CD1c-positive myeloid dendritic cell (primary cell): ENCODE measurements at regions not wholly inside any gene's neighbourhood (a gene's known extent, or its start where the extent isn't known, plus 50 kb on each side); places are given as distances from the start of the nearest gene placed in this dataset.

Experiments
- DNase-seq: peaks from one replicate; pipeline ENCODE4 v3.0.0-alpha.2; 2016; ENCODE audit errors: extremely low spot score

GRCh38 chr3:124177071-124177470, 185.1 kb upstream of the ROPN1 start:
- no peak for DNase-seq

DNA sequence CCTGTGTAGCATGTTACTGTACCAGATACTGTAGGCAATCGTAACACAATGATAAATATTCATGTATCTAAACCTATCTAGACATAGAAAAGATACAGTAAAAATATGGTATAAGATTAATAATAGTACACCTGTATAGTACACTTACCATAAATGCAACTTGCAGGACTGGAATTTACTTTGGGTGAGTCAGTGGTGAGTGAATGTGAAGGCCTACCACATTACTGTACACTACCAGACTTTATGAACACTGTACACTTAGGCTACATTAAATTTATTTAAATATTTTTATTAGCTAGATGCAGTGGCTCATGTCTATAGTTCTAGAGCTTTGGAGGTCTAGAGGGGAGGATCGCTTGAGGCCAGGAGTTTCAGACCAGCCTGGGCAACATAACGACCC, 186.6 kb upstream of the ROPN1 start:
- DNase-seq, result no peak

DNA sequence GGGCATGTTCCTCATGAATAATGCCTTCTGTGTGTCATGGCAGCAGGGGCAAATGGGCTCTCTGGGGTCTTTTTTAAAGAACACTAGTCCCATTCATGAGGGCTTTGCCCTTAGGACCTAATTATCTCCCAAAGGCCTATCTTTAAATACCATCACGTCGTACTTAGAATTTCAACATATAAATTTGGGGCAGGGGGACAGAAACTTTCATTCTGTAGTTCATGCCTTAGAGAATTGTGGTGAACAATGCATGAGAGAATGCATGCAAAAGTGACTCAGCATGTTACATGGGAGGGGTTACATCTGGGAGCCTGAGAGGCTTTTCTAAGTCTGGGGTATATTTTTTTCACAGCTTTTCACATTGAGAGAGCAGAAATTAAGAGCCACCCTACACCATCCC, 208.5 kb upstream of the ROPN1 start:
- no peak for DNase-seq

DNA sequence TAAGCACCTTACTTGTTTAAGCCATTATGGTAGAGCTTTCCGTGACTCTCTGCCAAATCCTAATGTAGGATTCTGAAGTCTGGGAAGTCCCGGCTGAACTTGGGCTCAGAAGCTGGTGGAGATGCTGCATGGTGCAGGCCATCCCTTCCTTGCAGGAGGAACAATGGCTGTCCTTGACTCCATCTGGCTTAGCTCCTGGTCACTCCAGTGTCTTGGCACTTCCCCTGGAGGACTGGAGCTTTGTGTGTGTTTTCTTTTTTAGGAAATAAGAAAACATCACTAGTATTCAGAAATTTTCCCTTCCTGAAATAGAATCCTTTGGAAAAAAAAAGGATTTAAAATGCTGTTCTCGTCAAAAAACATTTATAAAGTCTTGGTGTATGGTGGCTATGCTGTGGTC, 209.3 kb upstream of the ROPN1 start:
- DNase-seq, result no peak

GRCh38 chr3:124201786-124202185, 209.9 kb upstream of the ROPN1 start:
- DNase-seq, result no peak

DNA sequence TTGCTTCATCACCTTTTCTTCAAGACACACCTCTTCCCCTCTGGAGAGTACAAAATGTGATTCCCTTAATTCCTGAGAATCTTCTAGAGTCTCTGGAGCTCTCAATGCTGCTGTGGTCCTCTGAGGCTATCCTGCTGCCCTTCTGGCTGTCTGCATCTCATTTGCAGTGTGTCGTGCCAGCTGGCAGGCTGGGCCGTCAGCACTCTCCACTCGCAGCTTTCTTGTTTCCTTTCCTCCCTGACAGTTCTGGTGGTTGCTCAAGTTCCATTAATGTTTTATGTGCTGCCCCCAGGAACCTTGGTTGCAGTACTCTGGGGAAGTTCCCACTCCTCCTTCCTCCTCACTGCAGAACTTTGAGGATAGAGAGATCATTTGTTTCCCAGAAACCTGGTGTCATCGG, 210.8 kb upstream of the ROPN1 start:
- DNase-seq, result no peak

- no peak for DNase-seq
These were observed 211.4 kb upstream of the ROPN1 start for GRCh38 chr3:124203292-124203691.

DNA sequence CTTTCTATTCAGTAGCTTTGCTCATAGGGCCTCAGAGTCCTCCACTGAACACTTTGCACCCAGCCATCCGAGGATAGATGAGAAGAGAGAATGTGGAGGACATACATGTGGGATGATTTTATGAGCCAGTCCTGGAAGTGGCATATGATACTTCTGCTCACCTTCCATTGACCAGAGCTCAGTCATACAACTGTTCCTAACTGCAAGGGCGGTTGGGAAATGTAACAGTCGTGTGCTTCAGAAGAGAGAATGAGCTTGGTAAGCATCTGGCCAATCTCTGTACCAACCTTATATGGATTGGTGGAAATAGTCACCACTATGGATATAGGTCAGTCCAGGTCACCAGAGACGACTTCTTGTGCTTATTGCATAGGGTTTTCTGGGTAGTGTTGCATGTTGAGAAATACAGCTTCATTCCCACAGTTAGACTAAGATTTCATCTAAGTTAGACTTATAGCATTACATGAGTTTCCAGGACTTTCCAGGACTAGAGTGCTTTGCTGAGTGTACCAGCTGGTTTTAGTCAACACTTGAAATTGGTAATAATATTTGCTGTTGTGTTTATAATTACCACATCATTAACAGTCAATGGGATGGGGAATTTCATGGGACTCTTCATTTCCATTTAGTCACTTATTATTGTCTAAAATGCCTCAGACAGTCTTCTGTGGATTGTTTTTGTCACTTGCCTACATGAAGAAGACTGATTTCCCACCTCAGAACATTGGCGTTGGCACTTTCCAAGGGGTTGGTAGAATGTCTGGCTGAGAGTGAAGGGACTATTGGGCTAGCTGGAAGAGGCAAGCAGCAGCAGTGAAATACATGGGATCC, 214.5 kb upstream of the ROPN1 start:
- DNase-seq, result no peak

DNA sequence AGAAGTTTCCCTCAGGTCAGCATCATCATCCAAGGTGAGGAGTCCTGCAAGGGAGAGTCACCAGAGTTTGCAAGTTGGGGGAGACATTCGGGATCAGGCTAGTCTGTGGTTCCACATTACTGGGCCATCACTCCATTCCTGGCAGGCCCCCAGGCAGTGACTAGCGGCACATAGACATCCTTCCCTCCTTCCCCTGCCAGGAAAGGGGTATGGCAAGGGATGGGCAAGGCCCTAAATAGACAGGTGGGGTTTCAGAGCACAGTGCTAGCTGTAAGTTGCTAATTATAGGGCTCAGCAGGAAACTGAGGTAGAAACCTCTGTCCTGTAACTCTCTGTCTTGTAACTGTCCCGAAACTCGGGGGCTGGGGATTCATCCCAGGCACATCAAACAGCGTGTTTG, 215.2 kb upstream of the ROPN1 start:
- DNase-seq, result no peak

DNA sequence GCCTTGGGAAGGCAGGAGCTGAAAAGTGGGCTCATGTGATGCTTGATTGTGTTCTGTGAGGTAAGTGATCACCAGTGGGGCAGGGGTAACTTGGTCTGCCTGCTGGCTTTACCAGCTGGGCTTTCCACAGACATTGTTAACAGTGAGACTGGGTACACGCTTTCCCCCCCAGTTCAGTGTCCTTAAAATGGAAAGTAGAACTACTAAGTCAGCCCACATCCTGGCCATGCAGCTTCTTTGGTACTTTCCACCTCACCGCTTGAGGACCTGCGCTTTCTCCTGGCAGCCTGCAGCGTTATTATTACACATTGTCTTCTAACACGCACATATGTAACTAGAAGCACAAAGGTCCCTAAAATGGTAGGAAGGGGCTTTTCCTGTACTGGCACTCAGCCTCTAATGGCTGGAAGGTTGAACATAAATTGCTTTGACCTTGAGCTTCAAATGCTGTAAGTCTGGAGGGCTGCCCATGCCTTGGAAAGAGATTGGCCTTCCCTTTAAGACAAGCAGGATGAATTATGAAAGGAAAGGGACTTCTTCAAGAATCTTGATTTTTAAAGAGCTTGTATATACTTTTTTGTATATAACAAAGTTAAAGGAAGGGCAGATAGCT, 216.1 kb upstream of the ROPN1 start:
- no peak for DNase-seq

DNA sequence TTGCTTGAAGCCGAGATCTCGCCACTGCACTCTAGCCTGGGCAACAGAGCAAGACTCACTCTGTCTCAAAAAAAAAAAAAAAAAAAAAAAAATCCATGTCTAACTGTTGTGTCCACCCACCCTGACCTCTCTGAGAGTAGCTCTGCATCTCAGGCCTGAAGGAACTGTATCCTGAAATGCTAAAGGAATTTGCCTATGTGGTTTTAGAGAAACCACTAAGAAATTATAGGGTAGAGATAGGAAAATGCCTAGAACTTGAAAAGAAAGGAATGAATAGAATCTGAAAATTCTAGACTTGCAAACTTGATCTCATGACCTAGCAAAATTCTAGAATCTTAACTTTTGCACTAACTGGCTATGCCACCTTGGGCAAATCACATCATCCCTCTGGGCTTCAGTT, 217.5 kb upstream of the ROPN1 start:
- DNase-seq, result no peak

DNA sequence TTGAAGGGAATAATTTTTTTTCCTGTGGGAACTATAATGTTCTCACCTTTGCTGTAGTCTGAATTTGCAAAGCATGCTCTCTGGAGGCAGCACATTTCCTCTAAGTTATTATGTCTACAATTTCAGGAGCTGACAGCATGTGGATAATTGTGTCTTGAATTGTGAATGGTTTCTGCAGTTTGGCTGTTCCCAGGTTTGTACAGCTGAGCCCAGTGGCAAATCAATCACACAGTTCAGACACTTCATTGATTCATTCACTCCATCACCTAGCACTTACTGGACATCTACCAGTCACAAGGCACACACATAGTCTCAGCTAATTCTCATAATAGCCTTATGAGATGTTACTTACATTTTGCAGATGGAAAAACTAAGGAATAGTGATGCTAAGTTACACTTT, 219.0 kb upstream of the ROPN1 start:
- no peak for DNase-seq

DNA sequence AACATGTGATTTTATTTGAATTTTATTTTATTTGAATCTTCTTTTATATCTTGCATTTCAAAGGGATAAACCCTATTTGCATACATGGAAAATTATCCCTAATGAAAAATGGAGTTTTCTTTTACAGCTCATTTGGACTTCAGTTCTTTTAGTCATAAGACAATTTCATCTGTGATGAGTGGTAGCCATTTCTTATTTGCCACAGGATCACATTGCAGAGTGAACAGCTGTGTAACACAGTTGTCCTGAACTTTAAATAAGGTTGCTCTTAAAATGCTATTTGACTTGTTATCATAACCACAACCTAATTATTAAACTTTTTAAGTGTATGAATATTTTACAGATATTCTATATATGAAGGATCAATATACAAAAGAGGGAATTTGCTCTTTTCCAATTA, 221.7 kb upstream of the ROPN1 start:
- no peak for DNase-seq

GRCh38 chr3:124217542-124217941, 225.6 kb upstream of the ROPN1 start:
- DNase-seq, result no peak

DNA sequence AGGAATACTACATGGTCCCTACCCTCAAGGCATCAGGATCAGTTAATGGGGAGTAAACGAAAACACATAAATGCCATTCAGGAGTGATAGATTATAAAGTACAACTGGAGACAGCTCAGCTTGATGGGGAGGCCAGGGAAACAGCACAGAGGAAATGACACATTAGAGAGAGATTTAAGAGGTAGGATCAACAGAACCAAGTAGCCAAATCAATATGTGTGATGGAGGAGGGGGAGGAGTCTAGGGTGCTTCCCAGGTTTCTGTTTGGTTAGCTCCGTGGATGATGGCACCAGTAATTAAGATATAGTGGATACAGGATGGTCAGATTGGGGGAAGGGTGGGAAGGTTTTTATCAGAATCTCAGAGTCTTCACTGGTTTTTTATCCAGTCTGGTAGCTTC, 229.5 kb upstream of the ROPN1 start:
- DNase-seq, result no peak

GRCh38 chr3:124223853-124224252, 231.9 kb upstream of the ROPN1 start:
- DNase-seq, result no peak

- no peak for DNase-seq
These were observed 235.3 kb upstream of the ROPN1 start for GRCh38 chr3:124227150-124227630.

DNA sequence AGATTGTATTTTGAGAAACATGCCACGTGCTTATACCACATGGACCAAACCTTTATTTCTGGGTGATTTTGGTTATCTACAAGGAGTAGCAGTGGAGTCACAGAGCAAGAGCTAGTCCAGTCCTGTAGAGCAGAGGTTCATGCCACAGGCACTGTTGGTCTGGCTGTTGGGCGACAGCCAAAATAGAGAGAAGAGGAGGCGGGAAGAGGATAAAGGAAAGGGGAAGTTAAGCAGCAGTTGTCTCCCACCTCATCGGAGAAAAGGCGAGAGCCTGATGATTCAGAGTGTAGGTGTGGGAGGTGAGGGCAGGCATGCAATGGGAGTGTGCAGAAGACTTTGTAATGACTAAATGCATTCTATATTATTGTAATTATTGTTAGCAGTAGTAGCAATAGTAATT, 237.5 kb upstream of the ROPN1 start:
- DNase-seq, result no peak

DNA sequence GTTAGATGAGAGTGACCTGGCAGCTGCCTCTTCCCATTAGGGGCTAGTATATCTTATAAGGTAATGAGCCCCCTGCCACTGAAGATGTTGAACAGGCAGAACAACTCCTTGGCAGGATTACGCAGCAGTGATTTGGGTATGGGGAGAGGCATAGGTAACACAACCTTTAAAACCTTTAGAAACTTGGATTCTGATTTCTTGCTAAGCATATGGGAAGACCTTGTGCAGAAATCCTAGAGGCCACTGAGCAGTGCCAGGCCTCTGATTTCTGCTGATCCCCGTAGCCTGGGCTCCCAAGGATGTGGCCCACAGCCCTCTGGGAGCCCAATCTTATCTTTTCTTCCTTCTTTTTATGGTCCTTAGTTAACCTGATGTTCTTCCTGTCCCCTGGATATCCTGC, 237.9 kb upstream of the ROPN1 start:
- DNase-seq, result no peak

DNA sequence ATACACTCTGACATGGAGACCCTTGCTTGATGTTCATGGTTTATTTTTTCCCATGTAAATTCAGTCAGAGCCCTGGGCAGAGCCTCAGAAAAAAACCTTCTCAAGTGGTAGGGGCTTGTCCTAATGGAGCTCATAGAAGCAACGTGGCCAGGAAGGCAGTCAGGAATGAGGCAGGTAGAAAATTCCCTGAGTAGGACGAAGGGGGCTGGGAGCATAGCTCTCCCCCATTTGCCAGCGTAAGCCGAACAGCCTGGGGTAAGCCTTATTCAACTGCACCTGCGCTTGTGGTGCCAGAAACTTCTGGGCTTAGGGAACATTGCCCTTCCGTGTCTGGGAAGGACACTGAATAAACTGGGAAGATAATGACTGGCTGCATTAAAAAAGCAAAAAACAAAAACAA, 238.5 kb upstream of the ROPN1 start:
- no peak for DNase-seq

DNA sequence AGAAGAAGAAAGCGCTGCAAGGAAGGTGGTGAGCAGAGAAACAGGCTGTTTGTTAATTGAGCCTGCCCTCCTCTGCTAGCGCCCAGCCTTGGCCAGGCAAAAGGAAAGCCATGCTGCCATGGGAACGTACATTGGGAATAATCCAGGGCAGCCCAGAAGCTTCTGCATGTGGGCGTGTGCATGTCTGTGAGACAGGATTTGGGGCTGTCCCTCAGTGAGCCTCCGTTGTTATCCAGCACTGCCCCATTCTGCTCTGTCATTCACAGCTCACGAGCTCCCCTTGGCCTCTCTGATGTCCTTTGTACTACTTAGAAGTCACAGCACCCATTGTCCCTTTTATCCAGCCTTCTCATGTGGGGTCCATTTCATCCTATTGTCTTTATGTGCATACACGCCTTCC, 239.1 kb upstream of the ROPN1 start:
- no peak for DNase-seq

DNA sequence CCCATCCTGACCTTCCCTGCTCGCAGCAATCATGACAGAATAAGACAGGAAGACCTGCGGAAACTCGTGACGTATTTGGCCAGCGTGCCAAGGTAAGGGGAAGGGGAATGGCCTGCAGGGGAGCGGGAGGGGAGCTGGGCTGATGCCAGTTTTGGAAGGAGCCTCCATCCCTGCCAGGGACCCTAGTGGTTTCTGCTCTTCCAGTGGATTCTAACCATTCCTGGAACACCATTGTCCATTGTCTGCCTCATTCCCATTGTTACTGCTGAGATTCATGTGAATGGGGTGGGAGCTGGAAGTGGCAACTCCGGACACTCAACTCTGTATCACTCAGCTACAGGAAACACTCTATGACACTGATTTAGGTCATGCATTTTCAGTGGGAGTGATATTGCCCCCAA, 242.9 kb upstream of the ROPN1 start:
- DNase-seq, result no peak

DNA sequence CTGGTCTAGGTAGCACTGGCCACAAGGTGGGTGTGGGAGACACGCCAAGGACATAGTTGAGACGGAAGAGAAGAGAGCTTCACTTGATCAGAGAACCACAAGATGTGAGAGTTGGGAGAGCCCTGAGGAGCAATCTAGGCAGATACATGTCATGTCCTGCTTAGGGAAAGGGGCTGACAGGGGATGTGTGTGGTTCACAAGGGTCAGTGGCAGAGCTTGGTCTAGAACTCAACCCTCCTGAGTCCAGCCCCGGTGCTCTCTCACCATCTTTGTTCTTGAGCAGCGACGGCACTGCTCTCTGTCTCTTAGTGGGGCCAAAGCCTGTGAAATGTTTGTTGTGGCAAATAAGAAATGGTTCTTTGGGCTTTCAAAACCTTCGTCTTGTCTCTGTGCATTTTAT, 243.5 kb upstream of the ROPN1 start:
- no peak for DNase-seq
